ENCODE measurements at regions not wholly inside any gene's neighbourhood (a gene's known extent, or its start where the extent isn't known, plus 50 kb on each side); places are given as distances from the start of the nearest gene placed in this dataset.

- TF ChIP-seq POLR2AphosphoS5 (IDR thresholded peaks at IDR 0.05; ENCODE audit: low read depth), result no peak
- no peak for TF ChIP-seq CTCF (IDR thresholded peaks at IDR 0.05; ENCODE audit: insufficient read depth, low read length)
- no peak for TF ChIP-seq REST (IDR thresholded peaks at IDR 0.05; ENCODE audit: insufficient replicate concordance, low read depth)
- no peak for TF ChIP-seq GABPA (IDR thresholded peaks at IDR 0.05; ENCODE audit: low read depth)
- no peak for TF ChIP-seq SPI1 (IDR thresholded peaks at IDR 0.05; ENCODE audit: borderline replicate concordance, low read depth)
- Histone ChIP-seq H3K27me3 (ENCODE audit: insufficient read depth, poor library complexity, severe bottlenecking) (no peaks in the 10 kb centered on the region), H3K4me3 (replicated peaks; ENCODE audit: insufficient read depth, low read length) (no peak overlapping the region), H3K27ac (replicated peaks) (no peak overlapping the region)
- DNase-seq (ENCODE audit: low read depth in 1 of 2, low spot score in 1 of 2), result no peak
Measured at GRCh38 chr5:34545164-34545563, 111.0 kb upstream of the RAI14 start.

GRCh38 chr5:34545626-34546025 is 110.5 kb upstream of the RAI14 start:
- Histone ChIP-seq H3K4me3 (replicated peaks; ENCODE audit: insufficient read depth, low read length) (no peak overlapping the region), H3K27me3 (ENCODE audit: insufficient read depth, poor library complexity, severe bottlenecking) (no peaks in the 10 kb centered on the region), H3K27ac (replicated peaks) (no peak overlapping the region)
- TF ChIP-seq POLR2AphosphoS5 (IDR thresholded peaks at IDR 0.05; ENCODE audit: low read depth) (no peak), REST (IDR thresholded peaks at IDR 0.05; ENCODE audit: insufficient replicate concordance, low read depth) (no peak), SPI1 (IDR thresholded peaks at IDR 0.05; ENCODE audit: borderline replicate concordance, low read depth) (no peak), GABPA (IDR thresholded peaks at IDR 0.05; ENCODE audit: low read depth) (no peak), CTCF (IDR thresholded peaks at IDR 0.05; ENCODE audit: insufficient read depth, low read length) (no peak)
- DNase-seq (ENCODE audit: low read depth in 1 of 2, low spot score in 1 of 2), result no peak

- no peak for DNase-seq (ENCODE audit: low read depth in 1 of 2, low spot score in 1 of 2)
- Histone ChIP-seq H3K27me3 (ENCODE audit: insufficient read depth, poor library complexity, severe bottlenecking) (no peaks in the 10 kb centered on the region), H3K27ac (replicated peaks) (no peak overlapping the region), H3K4me3 (replicated peaks; ENCODE audit: insufficient read depth, low read length) (no peak overlapping the region)
- no peak for TF ChIP-seq REST (IDR thresholded peaks at IDR 0.05; ENCODE audit: insufficient replicate concordance, low read depth)
- TF ChIP-seq POLR2AphosphoS5 (IDR thresholded peaks at IDR 0.05; ENCODE audit: low read depth), result no peak
- TF ChIP-seq SPI1 (IDR thresholded peaks at IDR 0.05; ENCODE audit: borderline replicate concordance, low read depth), result no peak
- TF ChIP-seq CTCF (IDR thresholded peaks at IDR 0.05; ENCODE audit: insufficient read depth, low read length), result no peak
- no peak for TF ChIP-seq GABPA (IDR thresholded peaks at IDR 0.05; ENCODE audit: low read depth)
Measured at GRCh38 chr5:34547300-34548085, 108.6 kb upstream of the RAI14 start.

Data from HL-60 (cell line).